GM12878 (cell line): ENCODE measurements at regions not wholly inside any gene's neighbourhood (a gene's known extent, or its start where the extent isn't known, plus 50 kb on each side); places are given as distances from the start of the nearest gene placed in this dataset.

Experiments used
- ATAC-seq: fragments of 200-7000 bp; cut with Tn5 transposase; 3 replicates; pipeline ENCODE4 v1.9.1; 2020; ENCODE audit warnings: mild to moderate bottlenecking, moderate library complexity
- BruUV-seq: library from RNA; stranded (reverse); fragments of 400-500 nt; replicated peaks from 2 replicates; lab custom pipeline; 2021; lab: Mats Ljungman, UMichigan
- CTCF ChIA-PET: fragments of 300-600 bp; sonication (Branson Sonifier 250); formaldehyde crosslinking; extraction: SDS; loops from one replicate; lab custom pipeline; 2021; ENCODE audit warnings: inconsistent platforms; lab: Yijun Ruan, JAX
- POLR2A ChIA-PET: fragments of 350-600 bp; formaldehyde crosslinking; extraction: SDS; loops from one replicate; lab custom pipeline; 2021; ENCODE audit warnings: inconsistent platforms; lab: Charles Lee
- RAD21 ChIA-PET: fragments of 300-600 bp; sonication (Branson Sonifier 250); formaldehyde crosslinking; loops from one replicate; lab custom pipeline; 2023; ENCODE audit warnings: antibody characterized with exemption; ENCODE audit not compliant: unreplicated experiment; lab: Charles Lee
- SMC1A ChIA-PET: fragments of 300-600 bp; sonication (Branson Sonifier 250); formaldehyde crosslinking; loops from one replicate; lab custom pipeline; 2023; ENCODE audit not compliant: unreplicated experiment, uncharacterized antibody; lab: Charles Lee
- DNase-seq: peaks from one replicate; pipeline ENCODE4 v3.0.0-alpha.2; 2011; ENCODE audit warnings: low read depth, low spot score
- FAIRE-seq: peaks from 3 replicates; lab custom pipeline; 2011; peaks lifted over from hg19 to GRCh38; lab: Jason Lieb, UNC
- H2AFZ ChIP-seq: 2 replicates; pipeline ENCODE4 v1.6.0; 2011; ENCODE audit warnings: low read depth, low read length, control low read depth; ENCODE audit not compliant: control insufficient read depth
- H3K27ac ChIP-seq: 2 replicates; pipeline ENCODE4 v1.5.1; 2011; ENCODE audit warnings: control low read depth; ENCODE audit not compliant: control insufficient read depth, insufficient read depth
- H3K27me3 ChIP-seq, 2 experiments: replicated peaks in 1 of 2; 2 replicates each; pipeline versions ENCODE4 v1.6.0 to v1.6.1; 2011; ENCODE audit warnings: low read length in 1 of 2; ENCODE audit not compliant: control insufficient read depth in 2 of 2, insufficient read depth in 2 of 2
- H3K36me3 ChIP-seq, 2 experiments: 2 replicates each; pipeline ENCODE4 v1.5.1; 2011; ENCODE audit warnings: low read length in 1 of 2; ENCODE audit not compliant: control insufficient read depth in 2 of 2, insufficient read depth in 2 of 2
- H3K4me1 ChIP-seq: 2 replicates; pipeline ENCODE4 v1.6.1; 2011; ENCODE audit warnings: mild to moderate bottlenecking, low read length, moderate library complexity, mixed read lengths; ENCODE audit not compliant: control insufficient read depth, insufficient read depth
- H3K4me2 ChIP-seq: 2 replicates; pipeline ENCODE4 v1.6.0; 2011; ENCODE audit warnings: control low read depth; ENCODE audit not compliant: control insufficient read depth, insufficient read depth
- H3K4me3 ChIP-seq: fragments of 200-600 bp; sonication (generic); 2 replicates; pipeline ENCODE4 v1.5.1; 2016
- H3K79me2 ChIP-seq: 2 replicates; pipeline ENCODE4 v1.6.0; 2011; ENCODE audit warnings: low read length; ENCODE audit not compliant: control insufficient read depth, insufficient read depth
- H3K9ac ChIP-seq: 2 replicates; pipeline ENCODE4 v1.8.0; 2011; ENCODE audit warnings: low read length, control low read depth, mixed read lengths; ENCODE audit not compliant: control insufficient read depth, insufficient read depth
- H3K9me3 ChIP-seq: replicated peaks from 3 replicates; pipeline ENCODE4 v1.5.1; 2011; ENCODE audit warnings: mild to moderate bottlenecking, low read length; ENCODE audit not compliant: control insufficient read depth, insufficient read depth
- H4K20me1 ChIP-seq: 2 replicates; pipeline ENCODE4 v1.6.0; 2011; ENCODE audit not compliant: control insufficient read depth, insufficient read depth
- DPF2 ChIP-seq: fragments of 450-650 bp; IDR thresholded peaks from 2 replicates; pipeline ENCODE4 v1.6.1; 2017; ENCODE audit warnings: mild to moderate bottlenecking
- E4F1 ChIP-seq: fragments of 450-650 bp; IDR thresholded peaks from 2 replicates; pipeline ENCODE4 v1.6.1; 2018; ENCODE audit warnings: borderline replicate concordance, mild to moderate bottlenecking; ENCODE audit not compliant: partially characterized antibody
- ETV6 ChIP-seq, 2 experiments: fragments of 450-650 bp in 1 of 2; IDR thresholded peaks in 1 of 2; conservative IDR thresholded peaks in 1 of 2; 2 replicates each; pipeline ENCODE4 v1.6.1; 2014; ENCODE audit warnings: antibody characterized with exemption in 1 of 2, borderline replicate concordance in 1 of 2, low read depth in 1 of 2, mild to moderate bottlenecking in 1 of 2, moderate library complexity in 1 of 2
- IKZF2 ChIP-seq, 2 experiments: fragments of 450-650 bp; IDR thresholded peaks; 2 replicates each; pipeline ENCODE4 v1.6.1; 2017; ENCODE audit warnings: mild to moderate bottlenecking in 2 of 2, moderate library complexity in 2 of 2
- KAT2A ChIP-seq: conservative IDR thresholded peaks from 2 replicates; pipeline ENCODE4 v1.6.1; 2011; ENCODE audit warnings: low read depth, low read length; ENCODE audit not compliant: control insufficient read depth
- MAX ChIP-seq: IDR thresholded peaks from 2 replicates; pipeline ENCODE4 v1.6.1; 2012; ENCODE audit warnings: low read depth, low read length, improper control_type of control experiment
- NR2C2 ChIP-seq: IDR thresholded peaks from 2 replicates; pipeline ENCODE4 v1.6.1; 2011; ENCODE audit warnings: borderline replicate concordance, low read depth; ENCODE audit not compliant: control insufficient read depth, insufficient read length
- POLR2AphosphoS2 ChIP-seq: IDR thresholded peaks from 2 replicates; pipeline ENCODE4 v1.6.1; 2011; ENCODE audit warnings: low read depth, mild to moderate bottlenecking, low read length, improper control_type of control experiment, moderate library complexity
- PRDM15 ChIP-seq: fragments of 450-650 bp; formaldehyde crosslinking; IDR thresholded peaks from 2 replicates; pipeline ENCODE4 v1.4.0; 2020; ENCODE audit warnings: mild to moderate bottlenecking, moderate library complexity
- RFX5 ChIP-seq: IDR thresholded peaks from 2 replicates; pipeline ENCODE4 v1.6.1; 2011; ENCODE audit warnings: low read depth, low read length, improper control_type of control experiment
- TCF3 ChIP-seq: IDR thresholded peaks from 2 replicates; pipeline ENCODE4 v1.6.1; 2012; ENCODE audit warnings: low read depth, mild to moderate bottlenecking, low read length, borderline replicate concordance; ENCODE audit not compliant: insufficient read depth
- ZBTB11 ChIP-seq: fragments of 450-650 bp; formaldehyde crosslinking; IDR thresholded peaks from 2 replicates; pipeline ENCODE4 v1.5.0; 2022; ENCODE audit warnings: mild to moderate bottlenecking, missing genetic modification characterization
- WGBS: methylation state at CpG from one replicate; pipeline ENCODE4 v1.1.6; 2016; ENCODE audit warnings: low lambda C conversion rate; ENCODE audit not compliant: insufficient replicate concordance, insufficient coverage; ENCODE audit errors: missing lambda C conversion rate; 5-methylcytosine and 5-hydroxymethylcytosine counted together
- in situ Hi-C: fragments of 300-500 bp; cut with MboI; formaldehyde crosslinking; loops from 9 replicates; pipeline ENCODE4 v1.14.3; 2018; ENCODE audit warnings: mixed read lengths
- intact Hi-C: fragments of 100-400 bp; cut with micrococcal nuclease; formaldehyde crosslinking; loops from one replicate; pipeline ENCODE4 v1.14.2; 2022; ENCODE audit not compliant: unreplicated experiment

- TF ChIP-seq E4F1 (no peak), MAX (no peak), POLR2AphosphoS2 (no peak), ETV6 (conservative IDR thresholded peaks at IDR 0.05 in 1 of 2, IDR thresholded peaks at IDR 0.05 in 1 of 2; ENCODE audit: borderline replicate concordance in 1 of 2, low read depth in 1 of 2) (no peak)
These were observed 497.7 kb downstream of the OCA2 start (continued) for GRCh38 chr15:27601239-27601960.

- WGBS, result 41% methylated on average over 8 of the region's 8 CpGs
- no TSS peak for BruUV-seq
- TF ChIP-seq PRDM15 (CRISPR knock-in tag) (no peak), ZBTB11 (CRISPR knock-in tag) (no peak), KAT2A (no peak), IKZF2 (IDR thresholded peaks at IDR 0.05) (no peak), TCF3 (no peak), RFX5 (no peak), NR2C2 (no peak), DPF2 (no peak)
These were observed 500.1 kb downstream of the OCA2 start for GRCh38 chr15:27599034-27599433.

More at GRCh38 chr15:27599034-27599433, 500.1 kb downstream of the OCA2 start:
- in situ Hi-C loops, result no loop called here
- CTCF ChIA-PET, result no interaction called here
- SMC1A ChIA-PET, result no interaction called here
- no peak for ATAC-seq
- FAIRE-seq, result no peak
- H2AFZ ChIP-seq, result no peak overlapping the region
- DNase-seq, result no peak
- no peaks in the 10 kb centered on the region; the same call in 2 of the 3 replicates for H3K9me3 ChIP-seq
- RAD21 ChIA-PET, result no interaction called here
- H3K27me3 ChIP-seq, result no peaks in the 10 kb centered on the region
- no peak overlapping the region for H3K27ac ChIP-seq
- POLR2A ChIA-PET, result no interaction called here
- intact Hi-C loops, result no loop called here
- no peak overlapping the region for H3K4me3 ChIP-seq
- H3K36me3 ChIP-seq, result no peaks in the 10 kb centered on the region
- no peaks in the 10 kb centered on the region for H3K79me2 ChIP-seq
- H3K4me1 ChIP-seq, result no peaks in the 10 kb centered on the region
- no peaks in the 10 kb centered on the region for H4K20me1 ChIP-seq
- H3K4me2 ChIP-seq, result no peak overlapping the region
- no peak overlapping the region for H3K9ac ChIP-seq
